ENCODE measurements at regions not wholly inside any gene's neighbourhood (a gene's known extent, or its start where the extent isn't known, plus 50 kb on each side); places are given as distances from the start of the nearest gene placed in this dataset.
"Not testable (repeated sequence)": the region's sequence is repeated elsewhere in the genome, so short reads cannot be mapped to it uniquely, and the experiment has no call there.

DNA sequence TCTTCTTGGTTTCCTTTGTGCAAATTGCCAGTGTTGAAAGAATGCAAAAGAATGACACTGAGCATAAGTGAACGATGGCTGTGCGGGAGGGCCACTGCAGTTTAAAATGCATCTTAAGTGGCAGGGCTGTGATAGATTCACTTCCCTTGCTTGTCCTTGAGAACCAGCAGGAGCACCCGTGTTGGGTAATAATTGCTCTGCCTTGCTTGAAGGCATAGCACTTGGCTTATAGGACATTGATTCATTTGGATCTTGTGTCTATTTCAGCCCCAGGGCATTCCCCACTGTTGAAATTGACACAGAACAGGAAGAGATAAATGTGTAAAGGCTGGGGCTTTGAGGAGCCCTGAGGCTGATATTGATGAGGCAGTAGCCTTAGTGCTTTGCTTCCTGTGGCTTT, 1003.7 kb upstream of the GYPC start:
- H3K4me1 ChIP-seq = no peaks in the 10 kb centered on the region
- no peak overlapping the region for H3K4me3 ChIP-seq
- peaks cover 0 to 4% (median 0%) of the 10 kb centered on the region in 7 donors for H3K27me3 ChIP-seq
- WGBS, 2 donors = 45 to 54% methylated on average over 3 of the region's 3 CpGs
- TF ChIP-seq, protein P1, sequence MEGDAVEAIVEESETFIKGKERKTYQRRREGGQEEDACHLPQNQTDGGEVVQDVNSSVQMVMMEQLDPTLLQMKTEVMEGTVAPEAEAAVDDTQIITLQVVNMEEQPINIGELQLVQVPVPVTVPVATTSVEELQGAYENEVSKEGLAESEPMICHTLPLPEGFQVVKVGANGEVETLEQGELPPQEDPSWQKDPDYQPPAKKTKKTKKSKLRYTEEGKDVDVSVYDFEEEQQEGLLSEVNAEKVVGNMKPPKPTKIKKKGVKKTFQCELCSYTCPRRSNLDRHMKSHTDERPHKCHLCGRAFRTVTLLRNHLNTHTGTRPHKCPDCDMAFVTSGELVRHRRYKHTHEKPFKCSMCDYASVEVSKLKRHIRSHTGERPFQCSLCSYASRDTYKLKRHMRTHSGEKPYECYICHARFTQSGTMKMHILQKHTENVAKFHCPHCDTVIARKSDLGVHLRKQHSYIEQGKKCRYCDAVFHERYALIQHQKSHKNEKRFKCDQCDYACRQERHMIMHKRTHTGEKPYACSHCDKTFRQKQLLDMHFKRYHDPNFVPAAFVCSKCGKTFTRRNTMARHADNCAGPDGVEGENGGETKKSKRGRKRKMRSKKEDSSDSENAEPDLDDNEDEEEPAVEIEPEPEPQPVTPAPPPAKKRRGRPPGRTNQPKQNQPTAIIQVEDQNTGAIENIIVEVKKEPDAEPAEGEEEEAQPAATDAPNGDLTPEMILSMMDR (IDR thresholded peaks at IDR 0.05) = no peak
- no peaks in the 10 kb centered on the region for H3K36me3 ChIP-seq
- no peak for ATAC-seq
- DNase-seq = no peak
- no peaks in the 10 kb centered on the region for H3K9me3 ChIP-seq
- intact Hi-C loops (cut with DNase I) = no loop called here
- no peak overlapping the region for H3K27ac ChIP-seq

DNA sequence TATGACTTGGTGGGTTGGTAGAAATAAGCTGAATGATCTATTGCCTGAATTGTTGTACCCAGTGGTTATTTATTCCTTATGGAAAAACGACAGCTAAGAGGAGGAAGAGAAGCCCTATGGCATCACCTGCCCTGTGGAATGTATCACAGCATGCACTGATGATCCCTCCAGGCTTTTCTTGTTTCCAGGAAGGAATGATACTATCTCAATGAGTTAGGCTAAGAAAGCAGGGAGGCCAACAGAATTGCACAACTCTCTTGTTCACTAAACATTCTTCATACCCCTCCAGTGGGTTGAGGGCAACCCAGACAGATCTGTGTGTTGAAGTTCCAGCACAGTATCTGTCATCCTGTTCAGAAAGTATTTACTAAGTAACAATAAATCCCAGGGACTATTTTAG, 1001.7 kb upstream of the GYPC start:
- ATAC-seq (no peak), DNase-seq (no peak)
- TF ChIP-seq, protein P1 (IDR thresholded peaks at IDR 0.05) = no peak
- no peak overlapping the region for H3K27ac ChIP-seq
- no peak overlapping the region for H3K4me3 ChIP-seq
- intact Hi-C loops (cut with DNase I) = no loop called here
- 29 to 39% methylated on average over 1 of the region's 1 CpG for WGBS, 2 donors
- H3K4me1 ChIP-seq = no peaks in the 10 kb centered on the region
- H3K27me3 ChIP-seq = peaks cover 0 to 4% (median 0%) of the 10 kb centered on the region in 7 donors
- no peaks in the 10 kb centered on the region for H3K9me3 ChIP-seq
- H3K36me3 ChIP-seq = no peaks in the 10 kb centered on the region

DNA sequence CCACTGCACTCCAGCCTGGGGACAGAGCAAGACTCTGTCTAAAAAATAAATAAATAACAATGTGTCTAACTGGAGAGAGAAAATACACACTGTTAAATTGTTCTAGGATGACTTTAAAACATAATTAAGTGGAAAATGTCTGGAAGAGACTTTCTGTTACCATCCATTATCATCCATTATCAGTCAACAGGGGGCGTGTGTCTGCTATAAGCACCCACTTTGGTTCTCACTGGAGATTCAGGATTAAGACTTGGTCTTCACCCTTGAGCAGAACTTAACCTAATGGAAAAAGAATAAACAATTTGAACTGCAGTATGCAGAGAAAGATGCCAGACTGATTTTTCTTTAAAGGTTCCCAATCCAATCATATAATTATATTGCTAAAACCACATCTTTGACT, 999.8 kb upstream of the GYPC start:
- no peaks in the 10 kb centered on the region for H3K9me3 ChIP-seq
- WGBS, 2 donors = 34 to 38% methylated on average over 1 of the region's 1 CpG
- H3K27ac ChIP-seq = no peak overlapping the region
- H3K27me3 ChIP-seq = no peaks in the 10 kb centered on the region
- intact Hi-C loops (cut with DNase I) = no loop called here
- H3K4me1 ChIP-seq = no peaks in the 10 kb centered on the region
- DNase-seq (no peak), ATAC-seq (no peak)
- TF ChIP-seq, protein P1 (IDR thresholded peaks at IDR 0.05) = no peak
- H3K4me3 ChIP-seq = no peak overlapping the region
- H3K36me3 ChIP-seq = no peaks in the 10 kb centered on the region

DNA sequence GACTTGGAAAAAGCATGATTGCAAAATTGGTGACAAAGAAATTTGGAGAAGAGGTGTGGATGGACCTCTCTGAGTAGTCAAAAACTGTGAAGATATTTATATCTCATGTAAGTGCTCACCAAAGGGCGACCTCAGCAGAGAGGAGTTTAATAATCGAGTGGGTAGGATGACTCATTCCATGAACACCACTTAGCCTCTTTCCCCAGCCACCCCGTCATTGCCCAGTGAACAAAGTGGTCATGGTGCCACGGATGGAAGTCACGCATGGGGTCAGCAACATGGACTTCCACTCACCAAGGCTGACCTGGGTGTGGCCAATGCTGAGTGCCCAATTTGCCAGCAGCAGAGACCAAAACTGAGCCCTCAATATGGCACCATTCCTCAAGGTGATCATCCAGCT, 997.4 kb upstream of the GYPC start:
- no peaks in the 10 kb centered on the region for H3K4me1 ChIP-seq
- no peaks in the 10 kb centered on the region for H3K9me3 ChIP-seq
- TF ChIP-seq, protein P1 (IDR thresholded peaks at IDR 0.05) = no peak
- no peak overlapping the region for H3K4me3 ChIP-seq
- no peak for ATAC-seq
- H3K36me3 ChIP-seq = no peaks in the 10 kb centered on the region
- no peaks in the 10 kb centered on the region for H3K27me3 ChIP-seq
- WGBS, 2 donors = 85 to 89% methylated on average over 5 of the region's 5 CpGs
- DNase-seq = no peak
- intact Hi-C loops (cut with DNase I) = no loop called here
- H3K27ac ChIP-seq = no peak overlapping the region

DNA sequence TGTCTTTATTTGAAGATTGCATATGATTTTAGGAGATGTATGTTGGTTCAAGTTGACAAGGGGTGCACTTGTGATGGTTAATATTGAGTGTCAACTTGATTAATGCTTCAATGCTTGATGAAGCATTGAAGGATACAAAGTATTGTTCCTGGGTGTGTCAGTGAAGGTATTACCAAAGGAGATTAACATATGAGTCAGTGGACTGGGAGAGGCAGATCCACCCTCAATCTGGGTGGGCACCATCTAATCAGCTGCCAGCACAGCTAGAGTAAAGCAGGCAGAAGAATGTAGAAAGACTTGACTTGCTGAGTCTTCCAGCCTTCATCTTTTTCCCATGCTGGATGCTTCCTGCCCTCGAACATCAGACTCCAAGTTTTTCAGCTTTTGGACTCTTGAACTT, 995.6 kb upstream of the GYPC start:
- H3K27me3 ChIP-seq; H3K36me3 ChIP-seq; ATAC-seq; DNase-seq; H3K4me3 ChIP-seq; intact Hi-C loops (cut with DNase I); H3K9me3 ChIP-seq; H3K4me1 ChIP-seq; H3K27ac ChIP-seq: not testable (repeated sequence)
- 35 to 74% methylated on average over 1 of the region's 1 CpG for WGBS, 2 donors
